Hepatocyte (in vitro differentiated cells): ENCODE measurements at regions not wholly inside any gene's neighbourhood (a gene's known extent, or its start where the extent isn't known, plus 50 kb on each side); places are given as distances from the start of the nearest gene placed in this dataset.

Source experiments
- EZH2 ChIP-seq: fragments of 200-600 bp; sonication (generic); IDR thresholded peaks from 2 replicates; pipeline ENCODE4 v1.6.1; 2016; ENCODE audit warnings: antibody characterized with exemption, mild to moderate bottlenecking, borderline replicate concordance
- TF ChIP-seq, protein P1 (sequence below): fragments of 200-600 bp; sonication (generic); IDR thresholded peaks from 2 replicates; pipeline ENCODE4 v1.5.1; 2016; ENCODE audit warnings: antibody characterized with exemption, mild to moderate bottlenecking; ENCODE audit not compliant: poor library complexity

DNA sequence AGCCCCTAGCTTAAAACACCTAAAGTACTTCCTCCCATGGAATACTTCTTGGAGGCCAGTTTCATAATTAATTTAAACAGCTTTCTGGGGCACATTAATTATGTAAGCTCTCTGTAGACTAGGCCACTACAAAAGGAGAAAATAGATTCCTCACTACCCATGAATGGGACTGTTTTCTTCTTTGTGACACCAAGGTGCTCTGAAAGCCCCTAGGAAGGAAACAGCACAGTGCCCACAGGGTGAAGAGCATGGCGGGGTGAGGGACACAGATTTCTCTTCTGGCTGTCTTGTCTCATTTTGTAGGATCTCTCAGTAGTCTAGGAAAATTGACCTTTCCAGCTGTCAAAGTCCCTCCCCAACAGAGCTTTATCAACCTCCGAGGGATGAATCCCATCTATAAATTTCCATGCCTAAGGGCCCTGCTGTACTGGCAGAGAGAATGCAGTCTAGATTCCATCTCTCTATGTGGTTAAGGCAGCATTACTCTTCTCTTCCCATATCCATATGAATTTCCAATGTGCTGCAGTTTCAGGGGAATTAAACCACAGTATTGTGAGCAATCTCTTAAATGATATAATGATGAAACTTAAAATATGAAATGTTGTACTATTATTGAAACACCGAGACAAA is 183.6 kb upstream of the GRIP1 start:
- TF ChIP-seq, protein P1, sequence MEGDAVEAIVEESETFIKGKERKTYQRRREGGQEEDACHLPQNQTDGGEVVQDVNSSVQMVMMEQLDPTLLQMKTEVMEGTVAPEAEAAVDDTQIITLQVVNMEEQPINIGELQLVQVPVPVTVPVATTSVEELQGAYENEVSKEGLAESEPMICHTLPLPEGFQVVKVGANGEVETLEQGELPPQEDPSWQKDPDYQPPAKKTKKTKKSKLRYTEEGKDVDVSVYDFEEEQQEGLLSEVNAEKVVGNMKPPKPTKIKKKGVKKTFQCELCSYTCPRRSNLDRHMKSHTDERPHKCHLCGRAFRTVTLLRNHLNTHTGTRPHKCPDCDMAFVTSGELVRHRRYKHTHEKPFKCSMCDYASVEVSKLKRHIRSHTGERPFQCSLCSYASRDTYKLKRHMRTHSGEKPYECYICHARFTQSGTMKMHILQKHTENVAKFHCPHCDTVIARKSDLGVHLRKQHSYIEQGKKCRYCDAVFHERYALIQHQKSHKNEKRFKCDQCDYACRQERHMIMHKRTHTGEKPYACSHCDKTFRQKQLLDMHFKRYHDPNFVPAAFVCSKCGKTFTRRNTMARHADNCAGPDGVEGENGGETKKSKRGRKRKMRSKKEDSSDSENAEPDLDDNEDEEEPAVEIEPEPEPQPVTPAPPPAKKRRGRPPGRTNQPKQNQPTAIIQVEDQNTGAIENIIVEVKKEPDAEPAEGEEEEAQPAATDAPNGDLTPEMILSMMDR, result no peak
- TF ChIP-seq EZH2, result no peak
